SK-N-SH (cell line): ENCODE measurements at regions not wholly inside any gene's neighbourhood (a gene's known extent, or its start where the extent isn't known, plus 50 kb on each side); places are given as distances from the start of the nearest gene placed in this dataset.

ENCODE experiments used
- CTCF ChIA-PET: fragments of 300-600, 350-600 bp; formaldehyde crosslinking; extraction: SDS; loops from one replicate; lab custom pipeline; 2021; lab: Yijun Ruan, JAX
- POLR2A ChIA-PET: fragments of 350-600 bp; sonication (Branson Sonifier 250); formaldehyde crosslinking; extraction: SDS; loops from one replicate; lab custom pipeline; 2020; ENCODE audit warnings: antibody characterized with exemption, inconsistent platforms; lab: Yijun Ruan, JAX
- DNase-seq: peaks from one replicate; pipeline ENCODE4 v3.0.0; 2012
- H2AFZ ChIP-seq: fragments of 200-600 bp; sonication (generic); 2 replicates; pipeline ENCODE4 v1.8.1; 2016; ENCODE audit warnings: antibody characterized with exemption, mild to moderate bottlenecking, low read depth
- H3F3A ChIP-seq: fragments of 200-600 bp; sonication (generic); replicated peaks from 2 replicates; pipeline ENCODE3; 2016; ENCODE audit warnings: antibody characterized with exemption, mild to moderate bottlenecking; ENCODE audit not compliant: insufficient read depth
- H3K27ac ChIP-seq, 2 experiments: fragments of 200-500 bp in 1 of 2; fragments of 200-600 bp in 1 of 2; sonication (Bioruptor generic) in 1 of 2; sonication (generic), shearing (Covaris generic) in 1 of 2; 2 replicates each; pipeline versions ENCODE4 v1.5.1 to v1.6.1; 2014 to 2016; ENCODE audit warnings: low read depth in 2 of 2, inconsistent platforms in 1 of 2, low read length in 1 of 2, mild to moderate bottlenecking in 1 of 2, mixed read lengths in 1 of 2
- H3K27me3 ChIP-seq: fragments of 200-600 bp; sonication (generic), shearing (Covaris generic); 2 replicates; pipeline ENCODE4 v1.6.1; 2016; ENCODE audit warnings: mixed run types; ENCODE audit not compliant: insufficient read depth
- H3K36me3 ChIP-seq, 2 experiments: fragments of 200-500 bp in 1 of 2; fragments of 200-600 bp in 1 of 2; sonication (Bioruptor generic) in 1 of 2; sonication (generic) in 1 of 2; replicated peaks in 1 of 2; 2 replicates each; pipeline versions ENCODE3 to v1.5.1; 2014 to 2016; ENCODE audit warnings: low read length in 1 of 2, mild to moderate bottlenecking in 1 of 2; ENCODE audit not compliant: insufficient read depth in 2 of 2, control insufficient read depth in 1 of 2
- H3K4me1 ChIP-seq, 2 experiments: fragments of 200-500 bp in 1 of 2; fragments of 200-600 bp in 1 of 2; sonication (Bioruptor generic) in 1 of 2; sonication (generic), shearing (Covaris generic) in 1 of 2; 2 replicates each; pipeline versions ENCODE4 v1.5.1 to v1.6.1; 2014 to 2016; ENCODE audit warnings: low read depth in 1 of 2, low read length in 1 of 2, mixed run types in 1 of 2; ENCODE audit not compliant: insufficient read depth in 2 of 2, control insufficient read depth in 1 of 2
- H3K4me2 ChIP-seq: fragments of 200-600 bp; sonication (generic), shearing (Covaris generic); 2 replicates; pipeline ENCODE4 v1.6.1; 2017; ENCODE audit warnings: mixed run types
- H3K4me3 ChIP-seq, 2 experiments: fragments of 200-500 bp in 1 of 2; fragments of 200-600 bp in 1 of 2; sonication (Bioruptor generic) in 1 of 2; sonication (generic), shearing (Covaris generic) in 1 of 2; 2 replicates each; pipeline versions ENCODE4 v1.5.1 to v1.8.1; 2014 to 2016; ENCODE audit warnings: low read depth in 2 of 2, inconsistent platforms in 1 of 2, low read length in 1 of 2, mild to moderate bottlenecking in 1 of 2, mixed read lengths in 1 of 2, moderate library complexity in 1 of 2
- H3K79me2 ChIP-seq: fragments of 200-600 bp; sonication (generic); 2 replicates; pipeline ENCODE4 v1.8.1; 2017; ENCODE audit warnings: mild to moderate bottlenecking; ENCODE audit not compliant: insufficient read depth
- H3K9ac ChIP-seq: fragments of 200-600 bp; sonication (generic); 2 replicates; pipeline ENCODE4 v1.6.1; 2017; ENCODE audit warnings: mixed run types
- H3K9me2 ChIP-seq: fragments of 200-600 bp; sonication (generic); 2 replicates; pipeline ENCODE4 v1.6.1; 2017; ENCODE audit warnings: mixed run types
- H3K9me3 ChIP-seq: fragments of 200-600 bp; sonication (generic); 2 replicates; pipeline ENCODE4 v1.6.1; 2017; ENCODE audit warnings: mixed run types, mild to moderate bottlenecking, moderate library complexity
- H4K20me1 ChIP-seq: fragments of 200-600 bp; sonication (generic); 2 replicates; pipeline ENCODE4 v1.6.1; 2017; ENCODE audit warnings: mild to moderate bottlenecking, mixed run types; ENCODE audit not compliant: insufficient read depth
- CHD2 ChIP-seq: fragments of 150-350 bp; IDR thresholded peaks from 2 replicates; pipeline ENCODE4 v1.6.1; 2018; ENCODE audit warnings: low read length; ENCODE audit not compliant: partially characterized antibody
- JUND ChIP-seq: IDR thresholded peaks from 2 replicates; pipeline ENCODE4 v1.4.0; 2012
- PBX3 ChIP-seq: IDR thresholded peaks from 2 replicates; pipeline ENCODE4; 2012
- RFX5 ChIP-seq: IDR thresholded peaks from 2 replicates; pipeline ENCODE4 v1.6.1; 2012; ENCODE audit warnings: mild to moderate bottlenecking, improper control_type of control experiment, low read length
- SIN3A ChIP-seq: IDR thresholded peaks from 2 replicates; pipeline ENCODE4 v1.6.1; 2012; ENCODE audit warnings: low read depth, mild to moderate bottlenecking, low read length, moderate library complexity, borderline replicate concordance
- WGBS: methylation state at CpG from one replicate; pipeline ENCODE4 v1.1.6; 2017; ENCODE audit warnings: low lambda C conversion rate; 5-methylcytosine and 5-hydroxymethylcytosine counted together
- TF ChIP-seq, protein P1 (sequence below): fragments of 150-350 bp; IDR thresholded peaks from 2 replicates; pipeline ENCODE4 v1.6.1; 2016; ENCODE audit warnings: mild to moderate bottlenecking, low read depth, low read length
- TF ChIP-seq, protein P2 (sequence below): fragments of 150-350 bp; IDR thresholded peaks from 2 replicates; pipeline ENCODE4 v1.6.1; 2017; ENCODE audit warnings: antibody characterized with exemption, low read length, low read depth, borderline replicate concordance

DNA sequence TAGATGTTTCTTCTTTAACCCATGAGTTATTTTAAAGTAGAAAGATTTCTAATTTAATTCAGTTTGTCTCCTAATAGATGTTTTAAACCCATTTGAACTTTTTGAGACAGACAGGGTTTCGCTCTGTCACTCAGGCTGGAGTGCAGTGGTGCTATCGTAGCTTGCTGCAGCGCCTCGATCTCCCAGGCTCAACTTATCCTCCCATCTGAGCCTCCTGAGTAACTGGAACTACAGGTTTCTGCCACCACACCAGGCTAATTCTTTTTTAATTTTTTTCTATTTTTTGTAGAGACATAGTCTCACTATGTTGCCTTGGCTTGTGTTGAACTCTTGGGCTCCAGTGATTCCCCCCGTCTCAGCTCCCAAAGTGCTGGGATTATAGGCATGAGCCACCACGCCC lies 53.0 kb upstream of the RAB18 start:
- POLR2A ChIA-PET: no interaction called here
- Histone ChIP-seq H4K20me1 (no peaks in the 10 kb centered on the region), H2AFZ (no peak overlapping the region), H3K9me3 (no peaks in the 10 kb centered on the region), H3K9ac (no peak overlapping the region), H3K27me3 (peaks cover 12% of the 10 kb centered on the region; the same call in 1 of the 2 replicates), H3K4me1 (no peaks in the 10 kb centered on the region), H3K9me2 (no peaks in the 10 kb centered on the region; the same call in 1 of the 2 replicates), H3F3A (no peaks in the 10 kb centered on the region), H3K4me3 (no peak overlapping the region), H3K36me3 (no peaks in the 10 kb centered on the region), H3K27ac (no peak overlapping the region), H3K4me2 (no peak overlapping the region), H3K79me2 (no peaks in the 10 kb centered on the region)
- CTCF ChIA-PET: no interaction called here
- WGBS: 28% methylated on average over 6 of the region's 6 CpGs
- no peak for DNase-seq
- no peak for TF ChIP-seq SIN3A
- no peak for TF ChIP-seq PBX3
- TF ChIP-seq, protein P1, sequence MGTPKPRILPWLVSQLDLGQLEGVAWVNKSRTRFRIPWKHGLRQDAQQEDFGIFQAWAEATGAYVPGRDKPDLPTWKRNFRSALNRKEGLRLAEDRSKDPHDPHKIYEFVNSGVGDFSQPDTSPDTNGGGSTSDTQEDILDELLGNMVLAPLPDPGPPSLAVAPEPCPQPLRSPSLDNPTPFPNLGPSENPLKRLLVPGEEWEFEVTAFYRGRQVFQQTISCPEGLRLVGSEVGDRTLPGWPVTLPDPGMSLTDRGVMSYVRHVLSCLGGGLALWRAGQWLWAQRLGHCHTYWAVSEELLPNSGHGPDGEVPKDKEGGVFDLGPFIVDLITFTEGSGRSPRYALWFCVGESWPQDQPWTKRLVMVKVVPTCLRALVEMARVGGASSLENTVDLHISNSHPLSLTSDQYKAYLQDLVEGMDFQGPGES: no peak
- TF ChIP-seq, protein P2, sequence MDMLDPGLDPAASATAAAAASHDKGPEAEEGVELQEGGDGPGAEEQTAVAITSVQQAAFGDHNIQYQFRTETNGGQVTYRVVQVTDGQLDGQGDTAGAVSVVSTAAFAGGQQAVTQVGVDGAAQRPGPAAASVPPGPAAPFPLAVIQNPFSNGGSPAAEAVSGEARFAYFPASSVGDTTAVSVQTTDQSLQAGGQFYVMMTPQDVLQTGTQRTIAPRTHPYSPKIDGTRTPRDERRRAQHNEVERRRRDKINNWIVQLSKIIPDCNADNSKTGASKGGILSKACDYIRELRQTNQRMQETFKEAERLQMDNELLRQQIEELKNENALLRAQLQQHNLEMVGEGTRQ: no peak
- no peak for TF ChIP-seq CHD2
- no peak for TF ChIP-seq JUND

GRCh38 chr10:27450225-27450624 lies 53.9 kb upstream of the RAB18 start:
- Histone ChIP-seq H3K9me3 (no peaks in the 10 kb centered on the region), H3K9me2 (no peaks in the 10 kb centered on the region; the same call in 1 of the 2 replicates), H2AFZ (no peak overlapping the region), H3K4me3 (no peak overlapping the region), H3K27ac (no peak overlapping the region), H3F3A (no peaks in the 10 kb centered on the region), H3K79me2 (no peaks in the 10 kb centered on the region), H3K4me2 (no peak overlapping the region), H3K36me3 (no peaks in the 10 kb centered on the region), H3K9ac (no peak overlapping the region), H3K4me1 (no peaks in the 10 kb centered on the region), H3K27me3 (peaks cover 12% of the 10 kb centered on the region; the same call in 1 of the 2 replicates), H4K20me1 (no peaks in the 10 kb centered on the region)
- ChIA-PET POLR2A (no interaction called here), CTCF (no interaction called here)
- no peak for DNase-seq
- TF ChIP-seq RFX5: no peak

DNA sequence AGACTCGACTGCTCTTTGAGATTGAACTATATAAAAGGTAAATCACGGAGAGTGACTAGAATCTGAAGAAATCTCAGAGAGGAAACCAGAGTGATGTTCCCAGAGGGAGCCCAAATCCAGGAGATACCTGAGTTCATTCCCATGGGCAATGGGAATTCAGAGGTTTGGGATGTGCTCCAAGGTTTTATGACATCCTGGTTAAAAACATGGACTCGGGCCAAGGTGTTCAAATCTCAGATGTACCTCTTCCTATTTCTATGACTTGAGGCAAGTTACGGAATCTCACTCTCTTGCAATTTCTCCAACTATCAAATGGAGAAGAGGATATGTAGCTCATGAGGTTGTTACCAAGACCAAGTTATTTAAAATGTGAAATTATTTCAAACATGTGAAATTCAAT lies 54.5 kb upstream of the RAB18 start:
- no peak for DNase-seq
- CTCF ChIA-PET: no interaction called here
- Histone ChIP-seq H3K9ac (no peak overlapping the region), H2AFZ (no peak overlapping the region), H3K9me3 (no peaks in the 10 kb centered on the region), H3F3A (no peaks in the 10 kb centered on the region), H3K9me2 (no peaks in the 10 kb centered on the region; the same call in 1 of the 2 replicates), H3K4me3 (no peak overlapping the region), H3K4me2 (no peak overlapping the region), H3K27me3 (peaks cover 12% of the 10 kb centered on the region; the same call in 1 of the 2 replicates), H3K4me1 (no peaks in the 10 kb centered on the region), H4K20me1 (no peaks in the 10 kb centered on the region), H3K27ac (no peak overlapping the region), H3K36me3 (no peaks in the 10 kb centered on the region), H3K79me2 (no peaks in the 10 kb centered on the region)
- POLR2A ChIA-PET: no interaction called here
- WGBS: 2% methylated on average over 4 of the region's 4 CpGs
- TF ChIP-seq, protein P1: no peak
- no peak for TF ChIP-seq PBX3
